ENCODE measurements at regions not wholly inside any gene's neighbourhood (a gene's known extent, or its start where the extent isn't known, plus 50 kb on each side); places are given as distances from the start of the nearest gene placed in this dataset.
"Not testable (repeated sequence)": the region's sequence is repeated elsewhere in the genome, so short reads cannot be mapped to it uniquely, and the experiment has no call there.

DNA sequence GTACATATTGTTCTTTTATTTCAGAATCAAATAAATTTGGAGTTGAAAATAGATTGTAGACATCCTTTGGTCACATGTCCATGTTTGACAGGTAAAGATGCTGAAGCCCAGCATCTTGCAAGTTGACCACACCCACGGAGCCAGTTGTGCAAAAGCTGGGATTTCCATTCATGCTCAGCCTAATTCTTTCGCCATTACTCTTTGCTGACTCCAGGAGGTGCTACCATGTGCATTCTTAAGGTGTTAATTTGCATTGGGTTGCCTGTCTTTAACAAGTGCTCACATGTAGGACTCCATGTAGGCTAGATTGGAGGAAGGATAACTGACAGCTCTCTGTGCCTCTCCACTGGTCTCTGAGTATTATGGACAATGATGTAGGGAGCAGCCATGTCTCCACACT lies 660.7 kb downstream of the LMO4 start:
- H4K20me1 ChIP-seq (ENCODE audit: control insufficient read depth, extremely low read depth, insufficient read depth, low read length) = no peaks in the 10 kb centered on the region
- no peak overlapping the region for H3K27ac ChIP-seq (ENCODE audit: insufficient read depth, low read length)
- no peak for DNase-seq (ENCODE audit: low read depth in 2 of 2)
- no peaks in the 10 kb centered on the region for H3K27me3 ChIP-seq (ENCODE audit: control insufficient read depth, insufficient read depth, low read length)
- H2AFZ ChIP-seq (ENCODE audit: low read length) = no peak overlapping the region
- H3K9ac ChIP-seq (ENCODE audit: insufficient read depth, low read length) = no peak overlapping the region
- H3K36me3 ChIP-seq (ENCODE audit: control insufficient read depth, insufficient read depth, low read length) = no peaks in the 10 kb centered on the region
- no peaks in the 10 kb centered on the region for H3K4me1 ChIP-seq (ENCODE audit: control insufficient read depth, extremely low read depth, insufficient read depth, low read length)
- H3K79me2 ChIP-seq (ENCODE audit: control insufficient read depth, insufficient read depth, low read length) = no peaks in the 10 kb centered on the region
- H3K9me3 ChIP-seq (ENCODE audit: control insufficient read depth, insufficient read depth, low read depth, low read length) = no peaks in the 10 kb centered on the region
- no peak overlapping the region for H3K4me2 ChIP-seq (ENCODE audit: extremely low read depth, insufficient read depth, low read length)
- H3K4me3 ChIP-seq (replicated peaks in 1 of 4; ENCODE audit: control extremely low read depth in 1 of 4, insufficient read depth in 1 of 4, low read depth in 3 of 4, low read length in 4 of 4) = no peak overlapping the region
- TF ChIP-seq, protein P1, sequence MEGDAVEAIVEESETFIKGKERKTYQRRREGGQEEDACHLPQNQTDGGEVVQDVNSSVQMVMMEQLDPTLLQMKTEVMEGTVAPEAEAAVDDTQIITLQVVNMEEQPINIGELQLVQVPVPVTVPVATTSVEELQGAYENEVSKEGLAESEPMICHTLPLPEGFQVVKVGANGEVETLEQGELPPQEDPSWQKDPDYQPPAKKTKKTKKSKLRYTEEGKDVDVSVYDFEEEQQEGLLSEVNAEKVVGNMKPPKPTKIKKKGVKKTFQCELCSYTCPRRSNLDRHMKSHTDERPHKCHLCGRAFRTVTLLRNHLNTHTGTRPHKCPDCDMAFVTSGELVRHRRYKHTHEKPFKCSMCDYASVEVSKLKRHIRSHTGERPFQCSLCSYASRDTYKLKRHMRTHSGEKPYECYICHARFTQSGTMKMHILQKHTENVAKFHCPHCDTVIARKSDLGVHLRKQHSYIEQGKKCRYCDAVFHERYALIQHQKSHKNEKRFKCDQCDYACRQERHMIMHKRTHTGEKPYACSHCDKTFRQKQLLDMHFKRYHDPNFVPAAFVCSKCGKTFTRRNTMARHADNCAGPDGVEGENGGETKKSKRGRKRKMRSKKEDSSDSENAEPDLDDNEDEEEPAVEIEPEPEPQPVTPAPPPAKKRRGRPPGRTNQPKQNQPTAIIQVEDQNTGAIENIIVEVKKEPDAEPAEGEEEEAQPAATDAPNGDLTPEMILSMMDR (conservative IDR thresholded peaks at IDR 0.05 in 1 of 2, IDR thresholded peaks at IDR 0.05 in 1 of 2; ENCODE audit: low read depth in 1 of 2, low read length in 2 of 2) = peak in 1 of 2 donors; percentile 2
- TF ChIP-seq EZH2 (IDR thresholded peaks at IDR 0.05; ENCODE audit: low read length, missing control alignments) = no peak

DNA sequence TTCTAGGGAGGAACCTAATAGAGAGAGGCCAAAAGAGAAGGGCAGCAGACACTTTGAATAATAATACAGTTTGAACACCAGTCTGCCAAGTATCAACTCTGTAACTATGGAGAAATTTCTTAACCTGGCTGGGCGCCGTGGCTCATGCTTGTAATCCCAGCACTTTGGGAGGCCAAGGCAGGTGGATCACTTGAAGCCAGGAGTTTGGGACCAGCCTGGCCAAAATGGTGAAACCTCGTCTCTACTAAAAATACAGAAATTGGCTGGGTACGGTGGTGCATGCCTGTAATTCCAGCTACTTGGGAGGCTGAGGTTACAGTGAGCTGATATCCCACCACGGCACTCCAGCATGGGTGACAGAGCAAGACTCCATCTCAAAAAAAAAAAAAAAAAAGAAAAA lies 663.9 kb downstream of the LMO4 start:
- not testable (repeated sequence) for H3K27ac ChIP-seq (ENCODE audit: insufficient read depth, low read length); H3K4me3 ChIP-seq (replicated peaks in 1 of 4; ENCODE audit: control extremely low read depth in 1 of 4, insufficient read depth in 1 of 4, low read depth in 3 of 4, low read length in 4 of 4); H3K79me2 ChIP-seq (ENCODE audit: control insufficient read depth, insufficient read depth, low read length); H3K36me3 ChIP-seq (ENCODE audit: control insufficient read depth, insufficient read depth, low read length); H3K4me2 ChIP-seq (ENCODE audit: extremely low read depth, insufficient read depth, low read length); H4K20me1 ChIP-seq (ENCODE audit: control insufficient read depth, extremely low read depth, insufficient read depth, low read length); H3K9ac ChIP-seq (ENCODE audit: insufficient read depth, low read length); H2AFZ ChIP-seq (ENCODE audit: low read length); DNase-seq (ENCODE audit: low read depth in 2 of 2); H3K9me3 ChIP-seq (ENCODE audit: control insufficient read depth, insufficient read depth, low read depth, low read length); H3K27me3 ChIP-seq (ENCODE audit: control insufficient read depth, insufficient read depth, low read length); H3K4me1 ChIP-seq (ENCODE audit: control insufficient read depth, extremely low read depth, insufficient read depth, low read length)

DNA sequence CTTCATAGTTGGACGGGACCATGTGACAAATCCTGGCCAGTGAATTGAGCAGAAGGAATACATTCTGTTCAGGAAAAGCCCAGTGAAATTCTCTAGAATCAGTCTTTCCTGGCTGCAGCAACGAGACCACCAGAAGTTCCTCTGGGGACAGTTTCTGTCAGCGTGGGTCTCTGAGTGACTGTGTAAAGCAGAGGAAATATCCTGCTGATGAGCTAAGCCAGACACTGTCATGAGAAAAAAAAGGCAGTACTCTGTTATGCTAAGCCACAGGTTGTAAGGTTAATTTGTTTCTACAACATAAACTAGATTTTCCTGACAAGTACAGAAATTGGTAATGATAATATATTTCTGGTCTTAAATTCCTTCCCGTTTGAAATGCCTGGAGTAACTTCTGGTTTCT lies 664.4 kb downstream of the LMO4 start:
- no peak for TF ChIP-seq EZH2 (IDR thresholded peaks at IDR 0.05; ENCODE audit: low read length, missing control alignments)
- TF ChIP-seq, protein P1 (conservative IDR thresholded peaks at IDR 0.05 in 1 of 2, IDR thresholded peaks at IDR 0.05 in 1 of 2; ENCODE audit: low read depth in 1 of 2, low read length in 2 of 2) = no peak
- Histone ChIP-seq H3K9me3 (ENCODE audit: control insufficient read depth, insufficient read depth, low read depth, low read length) (no peaks in the 10 kb centered on the region), H2AFZ (ENCODE audit: low read length) (no peak overlapping the region), H4K20me1 (ENCODE audit: control insufficient read depth, extremely low read depth, insufficient read depth, low read length) (no peaks in the 10 kb centered on the region), H3K4me1 (ENCODE audit: control insufficient read depth, extremely low read depth, insufficient read depth, low read length) (no peaks in the 10 kb centered on the region), H3K36me3 (ENCODE audit: control insufficient read depth, insufficient read depth, low read length) (no peaks in the 10 kb centered on the region), H3K4me3 (replicated peaks in 1 of 4; ENCODE audit: control extremely low read depth in 1 of 4, insufficient read depth in 1 of 4, low read depth in 3 of 4, low read length in 4 of 4) (no peak overlapping the region), H3K27me3 (ENCODE audit: control insufficient read depth, insufficient read depth, low read length) (no peaks in the 10 kb centered on the region), H3K79me2 (ENCODE audit: control insufficient read depth, insufficient read depth, low read length) (no peaks in the 10 kb centered on the region), H3K4me2 (ENCODE audit: extremely low read depth, insufficient read depth, low read length) (no peak overlapping the region), H3K9ac (ENCODE audit: insufficient read depth, low read length) (no peak overlapping the region), H3K27ac (ENCODE audit: insufficient read depth, low read length) (no peak overlapping the region)
- no peak for DNase-seq (ENCODE audit: low read depth in 2 of 2)

DNA sequence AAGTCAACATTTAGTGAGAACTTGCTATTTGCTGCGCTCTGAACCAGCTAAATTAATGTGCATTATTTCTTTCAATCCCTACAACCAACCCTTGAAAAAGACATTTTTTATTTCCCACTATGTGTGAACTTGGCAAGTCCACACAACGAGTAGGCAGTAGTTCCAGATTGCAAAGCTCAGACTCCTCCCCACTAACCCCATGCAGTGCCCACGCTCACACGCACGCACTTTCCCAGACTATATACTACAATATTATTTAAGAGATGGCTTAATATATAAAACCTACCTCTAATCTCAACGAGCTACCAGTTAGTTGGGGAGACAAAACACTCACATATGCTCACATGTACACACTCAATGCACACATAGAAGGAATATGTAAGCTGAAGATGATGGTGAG lies 671.2 kb downstream of the LMO4 start:
- Histone ChIP-seq H3K9me3 (ENCODE audit: control insufficient read depth, insufficient read depth, low read depth, low read length) (no peaks in the 10 kb centered on the region), H3K36me3 (ENCODE audit: control insufficient read depth, insufficient read depth, low read length) (no peaks in the 10 kb centered on the region), H3K27me3 (ENCODE audit: control insufficient read depth, insufficient read depth, low read length) (no peaks in the 10 kb centered on the region)

More for the DNA sequence above, 671.2 kb downstream of the LMO4 start:
- Histone ChIP-seq H3K4me1 (ENCODE audit: control insufficient read depth, extremely low read depth, insufficient read depth, low read length) (peaks cover 2% of the 10 kb centered on the region), H3K4me3 (replicated peaks in 1 of 4; ENCODE audit: control extremely low read depth in 1 of 4, insufficient read depth in 1 of 4, low read depth in 3 of 4, low read length in 4 of 4) (no peak overlapping the region), H4K20me1 (ENCODE audit: control insufficient read depth, extremely low read depth, insufficient read depth, low read length) (no peaks in the 10 kb centered on the region), H3K79me2 (ENCODE audit: control insufficient read depth, insufficient read depth, low read length) (no peaks in the 10 kb centered on the region), H3K9ac (ENCODE audit: insufficient read depth, low read length) (no peak overlapping the region), H3K4me2 (ENCODE audit: extremely low read depth, insufficient read depth, low read length) (no peak overlapping the region), H2AFZ (ENCODE audit: low read length) (no peak overlapping the region), H3K27ac (ENCODE audit: insufficient read depth, low read length) (no peak overlapping the region)
- TF ChIP-seq, protein P1 (conservative IDR thresholded peaks at IDR 0.05 in 1 of 2, IDR thresholded peaks at IDR 0.05 in 1 of 2; ENCODE audit: low read depth in 1 of 2, low read length in 2 of 2) = no peak
- no peak for TF ChIP-seq EZH2 (IDR thresholded peaks at IDR 0.05; ENCODE audit: low read length, missing control alignments)
- DNase-seq (ENCODE audit: low read depth in 2 of 2) = no peak

All from fibroblast of lung (primary cell).